ENCODE measurements at regions not wholly inside any gene's neighbourhood (a gene's known extent, or its start where the extent isn't known, plus 50 kb on each side); places are given as distances from the start of the nearest gene placed in this dataset.
"Not testable (repeated sequence)": the region's sequence is repeated elsewhere in the genome, so short reads cannot be mapped to it uniquely, and the experiment has no call there.

- no peak for DNase-seq
Measured at GRCh38 chr11:45400591-45400990, 114.5 kb upstream of the SYT13 start.

DNA sequence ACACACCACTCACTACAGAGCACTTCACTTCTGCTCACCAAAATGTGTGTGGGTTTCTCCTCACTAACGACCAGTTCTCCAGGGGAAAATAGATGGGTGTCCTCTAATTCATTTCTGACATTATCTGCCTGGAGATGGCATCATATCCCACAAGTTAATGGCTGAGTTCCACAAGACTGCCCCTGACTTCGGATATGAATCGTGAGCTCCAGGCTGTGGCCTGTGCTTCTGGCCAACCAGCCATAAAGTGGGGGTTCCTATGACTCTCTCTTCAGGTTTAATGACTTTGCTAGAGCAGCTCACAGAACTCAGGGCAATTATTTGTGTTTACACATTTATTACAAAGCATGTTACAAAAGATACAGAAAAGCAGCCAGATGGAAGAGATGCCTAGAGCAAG, 113.0 kb upstream of the SYT13 start:
- no peak for DNase-seq

DNA sequence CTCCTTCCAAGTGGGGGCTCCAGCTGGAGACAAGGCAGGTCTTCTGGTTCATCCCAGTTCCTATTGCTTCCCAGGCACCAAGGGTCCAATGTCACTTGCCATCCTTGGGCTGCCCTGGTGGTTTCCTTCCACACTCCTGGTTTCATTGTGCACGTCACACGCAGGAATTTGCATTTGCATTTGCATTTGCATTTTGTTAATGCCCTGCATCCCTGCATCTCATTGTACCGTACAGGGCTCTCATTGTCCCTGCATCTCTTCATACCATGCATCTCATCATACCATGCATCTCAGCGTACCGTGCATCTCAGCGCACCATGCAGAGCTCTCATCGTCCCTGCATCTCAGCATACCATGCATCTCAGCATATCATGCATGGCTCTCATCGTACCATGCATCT, 112.2 kb upstream of the SYT13 start:
- DNase-seq, result no peak

DNA sequence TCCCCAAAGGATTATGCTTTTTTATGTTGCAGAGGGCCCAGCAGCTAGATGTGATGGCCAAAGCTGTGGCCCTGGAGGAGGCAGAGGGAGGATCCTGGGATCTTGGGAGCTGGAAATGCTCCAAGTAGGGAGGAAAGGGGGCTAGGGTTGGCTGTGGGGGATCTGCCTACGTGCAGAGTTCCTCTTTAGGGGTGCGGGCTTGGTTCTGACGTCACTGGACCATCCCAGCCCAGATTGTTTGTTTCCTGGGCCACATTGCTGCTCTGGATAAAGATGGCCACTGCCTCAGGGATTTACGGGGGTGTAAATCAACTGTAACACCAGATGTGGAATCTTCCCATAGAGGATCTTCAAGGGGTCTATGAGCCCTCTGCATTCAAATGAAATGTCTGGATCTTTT, 110.3 kb upstream of the SYT13 start:
- DNase-seq, result no peak

- peak; percentile 66 for DNase-seq
Measured at GRCh38 chr11:45395947-45396346, 109.8 kb upstream of the SYT13 start.

- DNase-seq, result no peak
Measured at GRCh38 chr11:45395421-45395820, 109.3 kb upstream of the SYT13 start.

GRCh38 chr11:45394294-45395085, 108.3 kb upstream of the SYT13 start:
- DNase-seq, result no peak

DNA sequence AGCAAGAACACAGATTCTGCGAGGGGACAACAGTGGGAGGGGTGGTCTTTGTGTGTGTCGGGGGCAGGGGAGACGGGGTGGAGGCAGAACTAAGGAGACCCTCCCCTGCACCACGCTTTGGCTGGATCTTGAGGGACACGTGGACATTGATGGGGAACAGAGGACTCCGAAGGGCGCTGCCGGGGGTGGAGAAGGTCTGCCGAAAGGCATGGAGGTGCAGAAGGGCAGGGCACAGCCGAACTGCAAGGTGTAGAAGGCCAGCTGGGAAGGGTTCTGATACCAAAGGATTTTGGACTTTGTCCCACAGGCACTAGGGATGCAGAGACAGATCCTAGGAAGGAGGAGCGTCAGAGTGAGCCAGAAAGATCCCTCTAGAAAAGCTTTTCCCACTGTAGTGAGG, 107.7 kb upstream of the SYT13 start:
- DNase-seq, result no peak

DNA sequence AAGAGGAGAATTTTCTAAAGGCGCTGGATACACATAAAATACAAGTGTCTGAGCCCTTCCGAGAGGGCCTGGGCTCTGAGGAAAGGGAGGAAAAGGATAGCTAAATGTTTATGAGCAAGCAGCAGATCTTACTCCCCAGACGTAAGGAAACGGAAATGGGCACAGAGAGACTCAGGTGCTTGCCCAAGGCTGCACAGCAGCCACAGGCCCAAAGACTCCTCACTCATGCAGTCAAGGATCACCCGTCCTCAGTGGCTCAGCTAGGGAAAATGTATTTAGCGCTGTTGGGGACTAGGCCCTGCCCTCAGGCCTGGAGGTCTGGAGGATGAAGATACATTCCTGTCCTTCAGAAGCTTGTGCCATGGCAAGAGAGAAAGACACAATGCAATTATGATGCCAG, 107.2 kb upstream of the SYT13 start:
- no peak for DNase-seq

DNA sequence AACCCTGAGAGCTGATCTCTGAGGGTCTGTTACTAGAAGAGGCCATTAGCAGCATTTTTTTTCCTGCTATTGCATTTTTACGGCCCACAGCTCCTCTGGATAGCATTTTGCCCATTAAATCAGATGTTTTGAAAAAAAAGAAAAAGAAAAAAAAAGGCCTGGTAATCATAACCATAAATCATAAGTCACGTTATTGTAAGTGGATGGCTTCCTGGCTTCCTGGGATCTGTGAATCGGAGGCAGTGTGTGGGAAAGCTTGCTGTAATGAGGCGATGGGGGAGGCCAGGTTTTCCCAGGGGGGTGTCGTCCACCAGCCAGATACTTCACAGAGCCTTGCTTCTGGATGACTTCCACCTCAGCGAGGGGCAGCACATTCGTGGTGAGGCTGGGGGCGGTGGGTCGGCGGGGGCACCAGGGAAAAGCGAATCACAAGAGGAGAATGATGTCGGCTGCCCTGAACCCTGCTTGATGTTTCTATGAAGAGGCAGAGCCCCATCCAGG, 106.5 kb upstream of the SYT13 start:
- no peak for DNase-seq

DNA sequence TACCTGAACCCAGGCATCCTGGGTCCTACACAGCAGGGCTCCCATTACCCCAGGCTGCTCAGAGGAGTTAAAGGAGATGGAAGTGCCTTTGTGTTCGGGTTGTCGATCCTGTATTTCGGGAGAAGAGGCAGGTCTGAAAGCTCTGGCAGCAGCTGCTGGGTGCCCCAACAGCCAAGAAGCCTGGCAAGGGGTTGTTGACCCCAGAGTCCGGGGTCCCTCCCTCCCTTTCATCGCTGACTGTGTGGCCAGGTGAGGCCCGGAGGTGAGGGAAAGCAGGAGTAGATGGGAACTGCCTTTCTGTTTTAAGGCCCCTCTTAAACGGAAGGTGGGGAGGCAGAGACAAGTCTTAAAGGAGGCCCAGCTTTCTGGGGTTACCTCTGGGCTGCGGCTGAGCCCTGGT, 106.0 kb upstream of the SYT13 start:
- no peak for DNase-seq

DNA sequence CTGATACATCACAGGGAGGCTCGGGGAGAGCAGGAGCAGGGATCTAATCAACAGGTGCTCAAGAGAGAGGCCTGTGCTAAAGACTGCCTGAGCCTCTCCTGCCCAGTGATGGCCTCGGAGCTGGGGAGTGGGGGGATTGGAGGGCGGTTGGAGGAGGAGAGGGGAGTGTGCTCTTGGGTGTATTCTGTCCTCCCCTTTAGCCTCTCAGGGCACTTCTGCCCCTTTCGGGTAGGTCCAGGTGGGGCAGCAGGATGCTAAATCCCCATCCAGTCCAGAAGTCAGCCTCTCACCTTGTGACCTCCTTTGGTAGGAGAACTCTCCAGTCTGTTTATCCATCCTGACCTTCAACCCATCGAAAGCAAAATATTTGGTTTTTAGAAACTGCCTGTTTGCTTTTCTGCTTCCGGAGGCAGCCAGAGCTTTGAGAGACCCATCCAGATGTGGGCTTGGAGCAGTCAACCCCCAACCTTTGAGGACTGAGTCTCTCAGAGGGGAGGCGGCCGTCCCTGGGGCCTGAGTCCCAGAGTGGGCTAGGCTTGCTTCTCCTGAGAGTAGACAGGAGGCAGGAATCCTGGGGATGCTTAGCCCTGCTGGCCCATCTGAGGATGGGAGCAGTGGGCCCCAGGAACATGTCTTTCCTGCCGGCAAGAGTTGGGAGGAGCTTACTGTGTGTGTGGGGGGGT, 105.2 kb upstream of the SYT13 start:
- no peak for DNase-seq

DNA sequence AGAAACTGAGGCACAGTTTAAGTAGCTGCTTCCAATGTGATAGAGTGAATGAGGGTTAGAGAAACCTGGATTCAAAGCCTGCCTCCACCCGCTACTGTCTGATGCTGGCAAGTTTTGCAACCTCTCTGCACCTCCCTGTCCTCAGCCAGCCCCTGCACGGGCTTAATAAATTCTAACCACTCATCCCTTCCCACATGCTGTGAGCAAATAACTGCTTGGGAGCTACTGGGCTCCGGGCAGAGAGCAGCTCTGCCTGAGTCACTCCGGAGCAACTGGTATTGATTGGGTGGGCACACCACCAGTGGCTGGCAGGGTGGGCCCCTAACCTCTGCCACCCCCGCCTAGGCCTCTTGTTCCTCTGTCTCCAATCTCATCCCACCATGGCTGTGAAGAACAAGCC, 104.3 kb upstream of the SYT13 start:
- DNase-seq, result no peak

- no peak for DNase-seq
Measured at GRCh38 chr11:45388472-45388871, 102.3 kb upstream of the SYT13 start.

- not testable (repeated sequence) for DNase-seq
Measured at GRCh38 chr11:45387885-45388284, 101.7 kb upstream of the SYT13 start.

GRCh38 chr11:45386972-45387371, 100.8 kb upstream of the SYT13 start:
- no peak for DNase-seq

DNA sequence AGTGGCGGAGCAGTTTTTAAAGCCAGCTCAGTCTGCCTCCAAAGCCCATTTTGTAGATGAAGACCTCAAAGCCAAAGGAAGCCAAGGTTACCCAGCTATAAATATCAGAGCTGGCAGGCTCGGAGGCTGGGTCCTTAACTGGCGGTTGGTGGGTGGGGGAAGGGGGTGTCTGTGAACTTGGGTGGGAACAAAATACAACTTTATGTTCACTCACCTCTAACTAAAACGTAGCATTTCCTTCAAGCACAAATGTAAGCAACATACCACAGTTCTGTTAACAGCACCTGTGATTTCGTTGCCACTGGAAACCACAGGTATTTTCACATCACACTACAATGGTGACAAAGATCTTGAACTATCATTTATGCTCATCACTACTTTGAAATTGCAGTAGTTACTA, 99.7 kb upstream of the SYT13 start:
- no peak for DNase-seq

GRCh38 chr11:45385423-45385822, 99.3 kb upstream of the SYT13 start:
- DNase-seq, result no peak

GRCh38 chr11:45384711-45385241, 98.6 kb upstream of the SYT13 start:
- no peak for DNase-seq

- DNase-seq, result no peak
Measured at GRCh38 chr11:45384016-45384415, 97.9 kb upstream of the SYT13 start.

DNA sequence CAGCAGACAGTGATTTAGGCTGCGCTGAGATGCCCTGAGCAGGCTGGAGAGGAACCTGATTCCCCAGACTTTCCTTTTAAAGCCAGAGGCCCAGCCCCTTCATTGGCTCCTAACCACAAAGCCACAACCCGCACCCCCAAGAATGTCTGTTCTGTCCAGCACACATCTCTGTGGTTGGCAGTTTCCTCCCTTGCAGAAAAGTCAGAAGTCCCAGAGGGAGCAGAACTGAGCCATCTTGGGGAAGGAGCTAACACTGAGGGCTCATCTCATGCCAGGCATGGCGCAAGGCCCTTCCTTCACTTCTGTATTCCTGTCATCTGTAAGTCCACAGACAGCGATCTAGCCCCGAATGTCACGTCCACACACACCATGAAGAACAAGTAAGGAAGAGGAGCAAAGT, 97.1 kb upstream of the SYT13 start:
- no peak for DNase-seq

- DNase-seq, result no peak
Measured at GRCh38 chr11:45382133-45382878, 96.2 kb upstream of the SYT13 start.

GRCh38 chr11:45379162-45379863, 93.2 kb upstream of the SYT13 start:
- DNase-seq, result no peak
